ENCODE measurements at regions not wholly inside any gene's neighbourhood (a gene's known extent, or its start where the extent isn't known, plus 50 kb on each side); places are given as distances from the start of the nearest gene placed in this dataset.

DNA sequence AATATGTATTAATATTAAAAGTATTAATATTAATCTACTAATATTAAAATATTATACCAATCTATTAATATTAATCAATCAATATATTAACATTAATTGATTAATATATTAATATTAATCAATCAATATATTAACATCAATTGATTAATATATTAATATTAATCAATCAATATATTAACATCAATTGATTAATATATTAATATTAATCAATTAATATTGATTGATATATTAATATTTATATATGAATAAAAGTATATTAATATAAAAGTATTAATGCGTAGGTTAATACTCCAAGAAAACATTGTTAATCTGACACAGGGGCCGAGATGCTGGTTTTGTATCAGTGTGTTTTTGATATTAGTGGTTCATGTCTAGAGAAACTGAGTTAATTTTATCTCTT is 1430.1 kb upstream of the SEL1L start:
- TF ChIP-seq, protein P1, sequence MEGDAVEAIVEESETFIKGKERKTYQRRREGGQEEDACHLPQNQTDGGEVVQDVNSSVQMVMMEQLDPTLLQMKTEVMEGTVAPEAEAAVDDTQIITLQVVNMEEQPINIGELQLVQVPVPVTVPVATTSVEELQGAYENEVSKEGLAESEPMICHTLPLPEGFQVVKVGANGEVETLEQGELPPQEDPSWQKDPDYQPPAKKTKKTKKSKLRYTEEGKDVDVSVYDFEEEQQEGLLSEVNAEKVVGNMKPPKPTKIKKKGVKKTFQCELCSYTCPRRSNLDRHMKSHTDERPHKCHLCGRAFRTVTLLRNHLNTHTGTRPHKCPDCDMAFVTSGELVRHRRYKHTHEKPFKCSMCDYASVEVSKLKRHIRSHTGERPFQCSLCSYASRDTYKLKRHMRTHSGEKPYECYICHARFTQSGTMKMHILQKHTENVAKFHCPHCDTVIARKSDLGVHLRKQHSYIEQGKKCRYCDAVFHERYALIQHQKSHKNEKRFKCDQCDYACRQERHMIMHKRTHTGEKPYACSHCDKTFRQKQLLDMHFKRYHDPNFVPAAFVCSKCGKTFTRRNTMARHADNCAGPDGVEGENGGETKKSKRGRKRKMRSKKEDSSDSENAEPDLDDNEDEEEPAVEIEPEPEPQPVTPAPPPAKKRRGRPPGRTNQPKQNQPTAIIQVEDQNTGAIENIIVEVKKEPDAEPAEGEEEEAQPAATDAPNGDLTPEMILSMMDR (IDR thresholded peaks at IDR 0.05; ENCODE audit: insufficient read depth, low read length), result no peak
- TF ChIP-seq, protein P2, sequence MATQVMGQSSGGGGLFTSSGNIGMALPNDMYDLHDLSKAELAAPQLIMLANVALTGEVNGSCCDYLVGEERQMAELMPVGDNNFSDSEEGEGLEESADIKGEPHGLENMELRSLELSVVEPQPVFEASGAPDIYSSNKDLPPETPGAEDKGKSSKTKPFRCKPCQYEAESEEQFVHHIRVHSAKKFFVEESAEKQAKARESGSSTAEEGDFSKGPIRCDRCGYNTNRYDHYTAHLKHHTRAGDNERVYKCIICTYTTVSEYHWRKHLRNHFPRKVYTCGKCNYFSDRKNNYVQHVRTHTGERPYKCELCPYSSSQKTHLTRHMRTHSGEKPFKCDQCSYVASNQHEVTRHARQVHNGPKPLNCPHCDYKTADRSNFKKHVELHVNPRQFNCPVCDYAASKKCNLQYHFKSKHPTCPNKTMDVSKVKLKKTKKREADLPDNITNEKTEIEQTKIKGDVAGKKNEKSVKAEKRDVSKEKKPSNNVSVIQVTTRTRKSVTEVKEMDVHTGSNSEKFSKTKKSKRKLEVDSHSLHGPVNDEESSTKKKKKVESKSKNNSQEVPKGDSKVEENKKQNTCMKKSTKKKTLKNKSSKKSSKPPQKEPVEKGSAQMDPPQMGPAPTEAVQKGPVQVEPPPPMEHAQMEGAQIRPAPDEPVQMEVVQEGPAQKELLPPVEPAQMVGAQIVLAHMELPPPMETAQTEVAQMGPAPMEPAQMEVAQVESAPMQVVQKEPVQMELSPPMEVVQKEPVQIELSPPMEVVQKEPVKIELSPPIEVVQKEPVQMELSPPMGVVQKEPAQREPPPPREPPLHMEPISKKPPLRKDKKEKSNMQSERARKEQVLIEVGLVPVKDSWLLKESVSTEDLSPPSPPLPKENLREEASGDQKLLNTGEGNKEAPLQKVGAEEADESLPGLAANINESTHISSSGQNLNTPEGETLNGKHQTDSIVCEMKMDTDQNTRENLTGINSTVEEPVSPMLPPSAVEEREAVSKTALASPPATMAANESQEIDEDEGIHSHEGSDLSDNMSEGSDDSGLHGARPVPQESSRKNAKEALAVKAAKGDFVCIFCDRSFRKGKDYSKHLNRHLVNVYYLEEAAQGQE (IDR thresholded peaks at IDR 0.05; ENCODE audit: insufficient replicate concordance, low read depth), result no peak
